DND-41 (cell line): ENCODE measurements at regions not wholly inside any gene's neighbourhood (a gene's known extent, or its start where the extent isn't known, plus 50 kb on each side); places are given as distances from the start of the nearest gene placed in this dataset.

ENCODE experiments used
- ATAC-seq: fragments of 200-7000 bp; cut with Tn5 transposase; 3 replicates; pipeline ENCODE4 v1.9.1; 2021; ENCODE audit warnings: low read depth; ENCODE audit not compliant: insufficient read depth
- DNase-seq: peaks from one replicate; pipeline ENCODE4 v3.0.0-alpha.2; 2020
- H2AFZ ChIP-seq: 2 replicates; pipeline ENCODE4 v1.6.0; 2012; ENCODE audit warnings: low read depth, low read length
- H3K27ac ChIP-seq: 2 replicates; pipeline ENCODE4 v1.5.1; 2012; ENCODE audit warnings: low read length, inconsistent platforms
- H3K27me3 ChIP-seq: fragments of 200-600 bp; sonication (generic); 2 replicates; pipeline ENCODE4 v1.6.0; 2012; ENCODE audit warnings: low read length, mild to moderate bottlenecking, inconsistent platforms; ENCODE audit not compliant: insufficient read depth, poor library complexity
- H3K36me3 ChIP-seq: 2 replicates; pipeline ENCODE4 v1.5.1; 2012; ENCODE audit warnings: low read length, inconsistent platforms; ENCODE audit not compliant: insufficient read depth
- H3K4me1 ChIP-seq: 2 replicates; pipeline ENCODE4 v1.5.1; 2012; ENCODE audit warnings: mild to moderate bottlenecking, low read length; ENCODE audit not compliant: insufficient read depth
- H3K4me2 ChIP-seq: 2 replicates; pipeline ENCODE4 v1.6.0; 2012; ENCODE audit warnings: mild to moderate bottlenecking, moderate library complexity, low read length, inconsistent platforms; ENCODE audit not compliant: insufficient read depth
- H3K4me3 ChIP-seq, 2 experiments: fragments of 200-600 bp in 1 of 2; shearing (Covaris generic) in 1 of 2; 2 replicates each; pipeline ENCODE4 v1.5.1; 2012 to 2016; ENCODE audit warnings: inconsistent platforms in 2 of 2, low read length in 2 of 2, mild to moderate bottlenecking in 2 of 2, low read depth in 1 of 2, moderate library complexity in 1 of 2
- H3K79me2 ChIP-seq: 2 replicates; pipeline ENCODE4 v1.6.0; 2012; ENCODE audit warnings: low read length, inconsistent platforms; ENCODE audit not compliant: insufficient read depth
- H3K9ac ChIP-seq: 2 replicates; pipeline ENCODE4 v1.6.0; 2012; ENCODE audit warnings: low read depth, mild to moderate bottlenecking, inconsistent platforms, low read length, moderate library complexity
- H3K9me3 ChIP-seq: 2 replicates; pipeline ENCODE4 v1.5.1; 2012; ENCODE audit warnings: low read length, moderate library complexity, mild to moderate bottlenecking, inconsistent platforms; ENCODE audit not compliant: insufficient read depth, severe bottlenecking
- H4K20me1 ChIP-seq: 2 replicates; pipeline ENCODE4 v1.6.0; 2012; ENCODE audit warnings: low read length; ENCODE audit not compliant: insufficient read depth
- CTCF ChIP-seq: IDR thresholded peaks from 2 replicates; pipeline ENCODE4 v1.5.1; 2012; ENCODE audit warnings: borderline replicate concordance, low read length, moderate library complexity, mild to moderate bottlenecking; ENCODE audit not compliant: poor library complexity, severe bottlenecking; ENCODE audit errors: extremely low read depth
- EZH2 ChIP-seq: IDR thresholded peaks from 3 replicates; pipeline ENCODE4 v1.6.1; 2012; ENCODE audit warnings: borderline replicate concordance, low read depth, mild to moderate bottlenecking, moderate library complexity, low read length, inconsistent platforms; ENCODE audit not compliant: severe bottlenecking

- Histone ChIP-seq H3K9me3 (no peaks in the 10 kb centered on the region), H3K4me2 (no peak overlapping the region), H3K27ac (no peak overlapping the region), H3K9ac (no peak overlapping the region), H3K4me3 (no peak overlapping the region), H3K36me3 (no peaks in the 10 kb centered on the region), H2AFZ (no peak overlapping the region), H3K79me2 (no peaks in the 10 kb centered on the region), H3K27me3 (no peaks in the 10 kb centered on the region), H4K20me1 (no peaks in the 10 kb centered on the region), H3K4me1 (no peaks in the 10 kb centered on the region)
- TF ChIP-seq EZH2 (no peak), CTCF (no peak)
- ATAC-seq (no peak), DNase-seq (no peak)
Measured at GRCh38 chr12:23474438-23474976, 475.0 kb downstream of the SOX5 start.
